HEK293 (cell line): ENCODE measurements at regions not wholly inside any gene's neighbourhood (a gene's known extent, or its start where the extent isn't known, plus 50 kb on each side); places are given as distances from the start of the nearest gene placed in this dataset.

Source experiments
- CTCF ChIA-PET: fragments of 350-600 bp; formaldehyde crosslinking; extraction: SDS; loops from one replicate; lab custom pipeline; 2021; ENCODE audit warnings: antibody characterized with exemption; lab: Yijun Ruan, JAX
- POLR2A ChIA-PET: fragments of 300-600 bp; formaldehyde crosslinking; extraction: SDS; loops from one replicate; lab custom pipeline; 2020; ENCODE audit warnings: antibody characterized with exemption, inconsistent platforms; lab: Yijun Ruan, JAX
- H3K27ac ChIP-seq: fragments of 200-500 bp; sonication (Bioruptor generic); 2 replicates; pipeline ENCODE4 v1.5.1; 2014; ENCODE audit warnings: low read depth, low read length, control low read depth, inconsistent platforms; ENCODE audit errors: extremely low read depth
- H3K36me3 ChIP-seq, 2 experiments: fragments of 200-500 bp in 1 of 2; sonication (Bioruptor generic) in 1 of 2; 1 replicate in 1 of 2; 2 replicates in 1 of 2; pipeline ENCODE4 v1.5.1; 2014 to 2017; ENCODE audit warnings: inconsistent platforms in 2 of 2, low read length in 2 of 2; ENCODE audit not compliant: control insufficient read depth in 2 of 2, insufficient read depth in 1 of 2
- H3K4me1 ChIP-seq: fragments of 200-500 bp; sonication (Bioruptor generic); 2 replicates; pipeline ENCODE4 v1.5.1; 2014; ENCODE audit warnings: mild to moderate bottlenecking, low read length, inconsistent platforms; ENCODE audit not compliant: control insufficient read depth, insufficient read depth
- H3K4me3 ChIP-seq: 2 replicates; pipeline ENCODE4 v1.5.1; 2011; ENCODE audit warnings: low read depth, mild to moderate bottlenecking, control low read depth, low read length, moderate library complexity
- H3K9me3 ChIP-seq: fragments of 200-500 bp; sonication (Bioruptor generic); 2 replicates; pipeline ENCODE4 v1.5.1; 2014; ENCODE audit warnings: low read depth, low read length, inconsistent platforms; ENCODE audit not compliant: control insufficient read depth, insufficient read depth
- BCL11A ChIP-seq: fragments of 450-650 bp; formaldehyde crosslinking; IDR thresholded peaks from 2 replicates; pipeline ENCODE4 v1.5.1; 2016; ENCODE audit warnings: low read depth, missing biosample characterization, missing genetic modification characterization
- GFI1B ChIP-seq: fragments of 450-650 bp; formaldehyde crosslinking; IDR thresholded peaks from 2 replicates; pipeline ENCODE4 v1.5.1; 2016; ENCODE audit warnings: missing biosample characterization, missing genetic modification characterization
- HOXA7 ChIP-seq: sonication (generic); formaldehyde crosslinking; IDR thresholded peaks from 2 replicates; pipeline ENCODE4 v1.8.1; 2022; ENCODE audit warnings: missing genetic modification reagents, borderline replicate concordance
- KLF7 ChIP-seq: fragments of 450-650 bp; formaldehyde crosslinking; IDR thresholded peaks from 2 replicates; pipeline ENCODE4 v1.5.1; 2016; ENCODE audit warnings: missing biosample characterization, missing genetic modification characterization, borderline replicate concordance
- SALL2 ChIP-seq: fragments of 450-650 bp; formaldehyde crosslinking; IDR thresholded peaks from 2 replicates; pipeline ENCODE4 v1.5.0; 2017; ENCODE audit warnings: missing biosample characterization, mild to moderate bottlenecking, missing genetic modification characterization, borderline replicate concordance
- ZBTB21 ChIP-seq: fragments of 450-650 bp; formaldehyde crosslinking; IDR thresholded peaks from 2 replicates; pipeline ENCODE4 v1.5.1; 2017; ENCODE audit warnings: missing biosample characterization, missing genetic modification characterization
- ZFP41 ChIP-seq: fragments of 450-650 bp; formaldehyde crosslinking; IDR thresholded peaks from 2 replicates; pipeline ENCODE4 v1.5.1; 2016; ENCODE audit warnings: missing biosample characterization, missing genetic modification characterization, borderline replicate concordance
- ZNF133 ChIP-seq: fragments of 450-650 bp; formaldehyde crosslinking; IDR thresholded peaks from 2 replicates; pipeline ENCODE4 v1.5.1; 2016; ENCODE audit warnings: missing biosample characterization, missing genetic modification characterization
- ZNF157 ChIP-seq: fragments of 450-650 bp; formaldehyde crosslinking; IDR thresholded peaks from 2 replicates; pipeline ENCODE4 v1.5.1; 2016; ENCODE audit warnings: missing biosample characterization, missing genetic modification characterization
- ZNF175 ChIP-seq: fragments of 450-650 bp; formaldehyde crosslinking; IDR thresholded peaks from 2 replicates; pipeline ENCODE4 v1.5.1; 2016; ENCODE audit warnings: missing biosample characterization, missing genetic modification characterization
- ZNF19 ChIP-seq: fragments of 450-650 bp; formaldehyde crosslinking; IDR thresholded peaks from 2 replicates; pipeline ENCODE4; 2016; ENCODE audit warnings: missing biosample characterization, missing genetic modification characterization, low read depth
- ZNF2 ChIP-seq: fragments of 450-650 bp; formaldehyde crosslinking; IDR thresholded peaks from 2 replicates; pipeline ENCODE4 v1.5.1; 2016; ENCODE audit warnings: missing biosample characterization, missing genetic modification characterization
- ZNF202 ChIP-seq: fragments of 450-650 bp; formaldehyde crosslinking; IDR thresholded peaks from 2 replicates; pipeline ENCODE4 v1.5.1; 2016; ENCODE audit warnings: missing biosample characterization, missing genetic modification characterization, borderline replicate concordance
- ZNF423 ChIP-seq: fragments of 450-650 bp; formaldehyde crosslinking; IDR thresholded peaks from 2 replicates; pipeline ENCODE4 v1.5.1; 2016; ENCODE audit warnings: missing biosample characterization, missing genetic modification characterization
- ZNF510 ChIP-seq: fragments of 450-650 bp; formaldehyde crosslinking; IDR thresholded peaks from 2 replicates; pipeline ENCODE4 v1.5.1; 2018; ENCODE audit warnings: mild to moderate bottlenecking, missing genetic modification characterization, missing biosample characterization; ENCODE audit not compliant: insufficient replicate concordance
- ZNF701 ChIP-seq: fragments of 450-650 bp; formaldehyde crosslinking; IDR thresholded peaks from 2 replicates; pipeline ENCODE4 v1.5.1; 2016; ENCODE audit warnings: missing biosample characterization, missing genetic modification characterization
- ZSCAN30 ChIP-seq: fragments of 450-650 bp; IDR thresholded peaks from 2 replicates; pipeline ENCODE4 v1.5.1; 2018; ENCODE audit warnings: missing biosample characterization, mild to moderate bottlenecking, missing genetic modification characterization, moderate library complexity
- TF ChIP-seq, protein P1 (sequence below): fragments of 450-650 bp; formaldehyde crosslinking; IDR thresholded peaks from 2 replicates; pipeline ENCODE4 v1.5.1; 2016; ENCODE audit warnings: missing biosample characterization, missing genetic modification characterization
- TF ChIP-seq, protein P2 (sequence below): fragments of 450-650 bp; formaldehyde crosslinking; optimal IDR thresholded peaks from 2 replicates; pipeline ENCODE3; 2016; ENCODE audit warnings: missing biosample characterization, mild to moderate bottlenecking, missing genetic modification characterization
- TF ChIP-seq, protein P3 (sequence below): fragments of 450-650 bp; formaldehyde crosslinking; IDR thresholded peaks from 2 replicates; pipeline ENCODE4 v1.5.1; 2016; ENCODE audit warnings: missing biosample characterization, missing genetic modification characterization
- TF ChIP-seq, protein P4 (sequence below): fragments of 450-650 bp; IDR thresholded peaks from 2 replicates; pipeline ENCODE4 v1.5.1; 2018; ENCODE audit warnings: missing biosample characterization, missing genetic modification characterization
- TF ChIP-seq, protein P5 (sequence below): fragments of 450-650 bp; formaldehyde crosslinking; IDR thresholded peaks from 2 replicates; pipeline ENCODE4 v1.5.1; 2016; ENCODE audit warnings: missing biosample characterization, missing genetic modification characterization, low read depth

DNA sequence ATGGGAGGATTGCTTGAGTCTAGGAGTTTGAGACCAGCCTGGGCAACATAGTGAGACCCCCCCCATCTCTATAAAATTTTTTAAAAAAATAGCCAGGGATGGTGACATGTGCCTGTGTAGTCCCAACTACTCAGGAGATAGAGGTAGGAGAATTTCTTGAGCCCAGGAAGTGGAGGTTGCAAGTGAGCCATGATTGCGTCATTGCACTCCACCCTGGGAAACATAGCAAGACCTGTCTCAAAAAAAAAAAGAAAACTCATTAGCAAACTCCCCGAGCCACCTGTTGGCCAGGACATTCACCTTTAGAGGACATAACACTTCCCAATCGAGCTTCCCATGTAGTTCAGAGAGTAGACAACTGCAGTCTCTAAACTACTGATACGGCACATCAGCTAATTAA lies 274.2 kb downstream of the ABCC12 start:
- no peak overlapping the region for H3K4me3 ChIP-seq
- H3K4me1 ChIP-seq, result no peaks in the 10 kb centered on the region
- no peak overlapping the region for H3K27ac ChIP-seq
- ChIA-PET CTCF (no interaction called here), POLR2A (interaction anchor here (0.6 to 0.7 kb wide), 2 partner anchors 59 to 131 kb away, joined by 3 read pairs; no protein-coding TSS in a partner anchor)
- TF ChIP-seq ZNF157 (tag by site-specific recombination) (no peak), ZNF175 (tag by site-specific recombination) (no peak), ZNF19 (tag by site-specific recombination) (no peak), ZNF701 (tag by site-specific recombination) (no peak), ZNF202 (no peak), KLF7 (tag by site-specific recombination) (no peak), ZNF510 (tag by site-specific recombination) (no peak), ZFP41 (tag by site-specific recombination) (no peak), SALL2 (tag by site-specific recombination) (no peak), ZNF133 (tag by site-specific recombination) (no peak), BCL11A (tag by site-specific recombination) (no peak), ZNF2 (tag by site-specific recombination) (no peak), ZSCAN30 (tag by site-specific recombination) (no peak), GFI1B (tag by site-specific recombination) (no peak)
- TF ChIP-seq, protein P1, sequence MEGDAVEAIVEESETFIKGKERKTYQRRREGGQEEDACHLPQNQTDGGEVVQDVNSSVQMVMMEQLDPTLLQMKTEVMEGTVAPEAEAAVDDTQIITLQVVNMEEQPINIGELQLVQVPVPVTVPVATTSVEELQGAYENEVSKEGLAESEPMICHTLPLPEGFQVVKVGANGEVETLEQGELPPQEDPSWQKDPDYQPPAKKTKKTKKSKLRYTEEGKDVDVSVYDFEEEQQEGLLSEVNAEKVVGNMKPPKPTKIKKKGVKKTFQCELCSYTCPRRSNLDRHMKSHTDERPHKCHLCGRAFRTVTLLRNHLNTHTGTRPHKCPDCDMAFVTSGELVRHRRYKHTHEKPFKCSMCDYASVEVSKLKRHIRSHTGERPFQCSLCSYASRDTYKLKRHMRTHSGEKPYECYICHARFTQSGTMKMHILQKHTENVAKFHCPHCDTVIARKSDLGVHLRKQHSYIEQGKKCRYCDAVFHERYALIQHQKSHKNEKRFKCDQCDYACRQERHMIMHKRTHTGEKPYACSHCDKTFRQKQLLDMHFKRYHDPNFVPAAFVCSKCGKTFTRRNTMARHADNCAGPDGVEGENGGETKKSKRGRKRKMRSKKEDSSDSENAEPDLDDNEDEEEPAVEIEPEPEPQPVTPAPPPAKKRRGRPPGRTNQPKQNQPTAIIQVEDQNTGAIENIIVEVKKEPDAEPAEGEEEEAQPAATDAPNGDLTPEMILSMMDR, result no peak
- TF ChIP-seq, protein P2, sequence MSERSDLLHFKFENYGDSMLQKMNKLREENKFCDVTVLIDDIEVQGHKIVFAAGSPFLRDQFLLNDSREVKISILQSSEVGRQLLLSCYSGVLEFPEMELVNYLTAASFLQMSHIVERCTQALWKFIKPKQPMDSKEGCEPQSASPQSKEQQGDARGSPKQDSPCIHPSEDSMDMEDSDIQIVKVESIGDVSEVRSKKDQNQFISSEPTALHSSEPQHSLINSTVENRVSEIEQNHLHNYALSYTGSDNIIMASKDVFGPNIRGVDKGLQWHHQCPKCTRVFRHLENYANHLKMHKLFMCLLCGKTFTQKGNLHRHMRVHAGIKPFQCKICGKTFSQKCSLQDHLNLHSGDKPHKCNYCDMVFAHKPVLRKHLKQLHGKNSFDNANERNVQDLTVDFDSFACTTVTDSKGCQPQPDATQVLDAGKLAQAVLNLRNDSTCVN (tag by site-specific recombination), result no peak
- no peaks in the 10 kb centered on the region for H3K9me3 ChIP-seq
- H3K36me3 ChIP-seq, result no peaks in the 10 kb centered on the region

DNA sequence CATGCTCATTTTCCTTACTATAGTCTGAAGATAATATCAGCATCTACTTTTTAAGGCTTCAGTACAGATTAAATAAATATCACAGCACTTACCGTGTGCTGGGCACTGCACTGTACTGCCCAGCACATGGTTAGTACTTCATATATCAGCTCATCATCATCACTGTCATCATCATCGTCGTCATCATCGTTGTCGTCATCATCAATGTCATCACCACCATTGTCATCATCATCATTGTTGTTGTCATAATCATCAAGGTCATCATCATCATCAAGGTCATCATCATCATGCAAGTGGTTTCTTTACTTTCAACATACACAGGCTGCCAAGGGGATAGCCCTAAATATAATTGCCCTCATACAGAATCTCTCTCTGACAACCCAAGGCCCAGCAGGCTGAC lies 275.1 kb downstream of the ABCC12 start:
- Histone ChIP-seq H3K4me1 (no peaks in the 10 kb centered on the region), H3K27ac (no peak overlapping the region), H3K4me3 (no peak overlapping the region), H3K9me3 (no peaks in the 10 kb centered on the region), H3K36me3 (no peaks in the 10 kb centered on the region)
- no peak for TF ChIP-seq HOXA7 (CRISPR knock-in tag)
- no peak for TF ChIP-seq ZNF423 (tag by site-specific recombination)
- peak; percentile 74 for TF ChIP-seq ZBTB21 (tag by site-specific recombination)
- TF ChIP-seq, protein P3, sequence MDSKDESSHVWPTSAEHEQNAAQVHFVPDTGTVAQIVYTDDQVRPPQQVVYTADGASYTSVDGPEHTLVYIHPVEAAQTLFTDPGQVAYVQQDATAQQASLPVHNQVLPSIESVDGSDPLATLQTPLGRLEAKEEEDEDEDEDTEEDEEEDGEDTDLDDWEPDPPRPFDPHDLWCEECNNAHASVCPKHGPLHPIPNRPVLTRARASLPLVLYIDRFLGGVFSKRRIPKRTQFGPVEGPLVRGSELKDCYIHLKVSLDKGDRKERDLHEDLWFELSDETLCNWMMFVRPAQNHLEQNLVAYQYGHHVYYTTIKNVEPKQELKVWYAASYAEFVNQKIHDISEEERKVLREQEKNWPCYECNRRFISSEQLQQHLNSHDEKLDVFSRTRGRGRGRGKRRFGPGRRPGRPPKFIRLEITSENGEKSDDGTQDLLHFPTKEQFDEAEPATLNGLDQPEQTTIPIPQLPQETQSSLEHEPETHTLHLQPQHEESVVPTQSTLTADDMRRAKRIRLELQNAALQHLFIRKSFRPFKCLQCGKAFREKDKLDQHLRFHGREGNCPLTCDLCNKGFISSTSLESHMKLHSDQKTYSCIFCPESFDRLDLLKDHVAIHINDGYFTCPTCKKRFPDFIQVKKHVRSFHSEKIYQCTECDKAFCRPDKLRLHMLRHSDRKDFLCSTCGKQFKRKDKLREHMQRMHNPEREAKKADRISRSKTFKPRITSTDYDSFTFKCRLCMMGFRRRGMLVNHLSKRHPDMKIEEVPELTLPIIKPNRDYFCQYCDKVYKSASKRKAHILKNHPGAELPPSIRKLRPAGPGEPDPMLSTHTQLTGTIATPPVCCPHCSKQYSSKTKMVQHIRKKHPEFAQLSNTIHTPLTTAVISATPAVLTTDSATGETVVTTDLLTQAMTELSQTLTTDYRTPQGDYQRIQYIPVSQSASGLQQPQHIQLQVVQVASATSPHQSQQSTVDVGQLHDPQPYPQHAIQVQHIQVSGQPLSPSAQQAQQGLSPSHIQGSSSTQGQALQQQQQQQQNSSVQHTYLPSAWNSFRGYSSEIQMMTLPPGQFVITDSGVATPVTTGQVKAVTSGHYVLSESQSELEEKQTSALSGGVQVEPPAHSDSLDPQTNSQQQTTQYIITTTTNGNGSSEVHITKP (tag by site-specific recombination), result no peak
- TF ChIP-seq, protein P4, sequence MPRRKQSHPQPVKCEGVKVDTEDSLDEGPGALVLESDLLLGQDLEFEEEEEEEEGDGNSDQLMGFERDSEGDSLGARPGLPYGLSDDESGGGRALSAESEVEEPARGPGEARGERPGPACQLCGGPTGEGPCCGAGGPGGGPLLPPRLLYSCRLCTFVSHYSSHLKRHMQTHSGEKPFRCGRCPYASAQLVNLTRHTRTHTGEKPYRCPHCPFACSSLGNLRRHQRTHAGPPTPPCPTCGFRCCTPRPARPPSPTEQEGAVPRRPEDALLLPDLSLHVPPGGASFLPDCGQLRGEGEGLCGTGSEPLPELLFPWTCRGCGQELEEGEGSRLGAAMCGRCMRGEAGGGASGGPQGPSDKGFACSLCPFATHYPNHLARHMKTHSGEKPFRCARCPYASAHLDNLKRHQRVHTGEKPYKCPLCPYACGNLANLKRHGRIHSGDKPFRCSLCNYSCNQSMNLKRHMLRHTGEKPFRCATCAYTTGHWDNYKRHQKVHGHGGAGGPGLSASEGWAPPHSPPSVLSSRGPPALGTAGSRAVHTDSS (tag by site-specific recombination), result peak; percentile 66
- TF ChIP-seq, protein P5, sequence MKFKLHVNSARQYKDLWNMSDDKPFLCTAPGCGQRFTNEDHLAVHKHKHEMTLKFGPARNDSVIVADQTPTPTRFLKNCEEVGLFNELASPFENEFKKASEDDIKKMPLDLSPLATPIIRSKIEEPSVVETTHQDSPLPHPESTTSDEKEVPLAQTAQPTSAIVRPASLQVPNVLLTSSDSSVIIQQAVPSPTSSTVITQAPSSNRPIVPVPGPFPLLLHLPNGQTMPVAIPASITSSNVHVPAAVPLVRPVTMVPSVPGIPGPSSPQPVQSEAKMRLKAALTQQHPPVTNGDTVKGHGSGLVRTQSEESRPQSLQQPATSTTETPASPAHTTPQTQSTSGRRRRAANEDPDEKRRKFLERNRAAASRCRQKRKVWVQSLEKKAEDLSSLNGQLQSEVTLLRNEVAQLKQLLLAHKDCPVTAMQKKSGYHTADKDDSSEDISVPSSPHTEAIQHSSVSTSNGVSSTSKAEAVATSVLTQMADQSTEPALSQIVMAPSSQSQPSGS (tag by site-specific recombination), result peak; percentile 54; the same call in 1 of the 2 replicates
- ChIA-PET CTCF (no interaction called here), POLR2A (no interaction called here)
